ENCODE measurements at regions not wholly inside any gene's neighbourhood (a gene's known extent, or its start where the extent isn't known, plus 50 kb on each side); places are given as distances from the start of the nearest gene placed in this dataset.

DNA sequence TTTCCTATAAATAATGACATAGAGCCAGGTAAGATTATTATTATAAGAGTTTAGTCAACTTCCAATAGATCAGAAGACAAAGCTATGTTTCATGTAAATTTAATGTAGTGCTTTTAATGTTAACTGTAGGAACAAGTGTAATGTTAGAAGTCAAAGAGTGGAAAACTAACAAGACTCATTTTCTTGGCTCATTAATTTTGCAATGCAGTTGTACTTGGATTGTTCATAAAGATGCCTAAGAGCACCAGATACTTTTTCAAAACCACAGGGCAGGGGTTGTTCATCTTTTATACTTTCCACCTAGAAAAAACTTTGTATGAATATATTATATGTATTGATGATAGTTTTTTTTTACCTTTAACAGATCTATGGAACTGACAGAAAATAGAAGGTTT is 1705.3 kb upstream of the CDH9 start:
- H3K9me3 Mint-ChIP-seq, result peaks cover 9% of the 10 kb centered on the region
- no peaks in the 10 kb centered on the region for H3K36me3 Mint-ChIP-seq
- DNase-seq, result no peak
- no peaks in the 10 kb centered on the region for H3K4me1 Mint-ChIP-seq
- no peak overlapping the region for H3K4me3 Mint-ChIP-seq
- H3K27ac Mint-ChIP-seq, result no peak overlapping the region
- H3K27me3 Mint-ChIP-seq, result no peaks in the 10 kb centered on the region
- POLR2A ChIA-PET, result no interaction called here
- no peak for ATAC-seq (ENCODE audit: low read depth)

- ATAC-seq (ENCODE audit: low read depth) (no peak), DNase-seq (no peak)
- H3K27ac Mint-ChIP-seq, result no peak overlapping the region
- H3K27me3 Mint-ChIP-seq, result no peaks in the 10 kb centered on the region
- H3K36me3 Mint-ChIP-seq, result no peaks in the 10 kb centered on the region
- no peaks in the 10 kb centered on the region for H3K4me1 Mint-ChIP-seq
- POLR2A ChIA-PET, result no interaction called here
- peaks cover 9% of the 10 kb centered on the region for H3K9me3 Mint-ChIP-seq
- no peak overlapping the region for H3K4me3 Mint-ChIP-seq
Observed at GRCh38 chr5:28743025-28743715, 1704.8 kb upstream of the CDH9 start.

DNA sequence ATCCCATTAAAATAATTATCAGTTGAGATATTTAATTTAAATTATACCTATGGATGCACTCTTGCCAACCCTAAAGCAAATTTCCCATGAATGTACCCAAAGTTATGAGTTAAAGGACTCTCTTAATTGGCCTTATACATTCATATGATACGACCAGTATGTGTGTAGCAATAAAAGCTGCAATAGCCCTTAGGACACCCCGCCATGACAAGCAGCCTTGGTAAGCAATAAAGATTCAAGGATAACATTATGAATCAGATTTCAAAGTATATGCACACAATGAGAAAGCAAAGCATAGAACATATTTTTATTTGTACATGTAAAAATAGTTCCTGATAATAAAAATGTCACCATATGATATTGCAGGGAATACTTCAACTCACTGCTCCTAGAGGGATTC is 1699.3 kb upstream of the CDH9 start:
- H3K27ac Mint-ChIP-seq, result no peak overlapping the region
- no peak overlapping the region for H3K4me3 Mint-ChIP-seq
- H3K4me1 Mint-ChIP-seq, result no peaks in the 10 kb centered on the region
- DNase-seq (no peak), ATAC-seq (ENCODE audit: low read depth) (no peak)
- no peaks in the 10 kb centered on the region for H3K36me3 Mint-ChIP-seq
- peaks cover 8% of the 10 kb centered on the region for H3K9me3 Mint-ChIP-seq
- POLR2A ChIA-PET, result no interaction called here
- H3K27me3 Mint-ChIP-seq, result no peaks in the 10 kb centered on the region

DNA sequence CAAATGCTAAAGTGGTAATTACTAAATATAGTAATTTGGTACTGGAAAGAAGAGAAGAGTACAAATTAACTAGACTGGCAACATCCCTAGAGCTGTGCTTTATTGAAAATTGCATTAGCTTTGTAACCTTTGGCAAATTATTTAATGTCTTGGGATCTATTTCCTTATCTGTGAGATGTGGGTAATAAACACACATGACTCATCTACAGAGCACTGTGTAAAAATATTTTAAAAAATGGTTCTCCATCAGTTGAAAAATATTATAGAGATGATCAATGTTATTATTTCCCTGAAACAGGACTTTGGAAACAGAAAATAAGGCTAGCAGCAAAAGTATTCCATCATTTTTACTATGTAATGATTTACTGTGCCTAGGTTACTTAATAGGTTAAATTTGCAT is 1698.8 kb upstream of the CDH9 start:
- no peak for ATAC-seq (ENCODE audit: low read depth)
- H3K27me3 Mint-ChIP-seq, result no peaks in the 10 kb centered on the region
- no peaks in the 10 kb centered on the region for H3K36me3 Mint-ChIP-seq
- POLR2A ChIA-PET, result no interaction called here
- no peaks in the 10 kb centered on the region for H3K4me1 Mint-ChIP-seq
- H3K27ac Mint-ChIP-seq, result no peak overlapping the region
- H3K9me3 Mint-ChIP-seq, result peaks cover 8% of the 10 kb centered on the region
- no peak overlapping the region for H3K4me3 Mint-ChIP-seq
- DNase-seq, result no peak

DNA sequence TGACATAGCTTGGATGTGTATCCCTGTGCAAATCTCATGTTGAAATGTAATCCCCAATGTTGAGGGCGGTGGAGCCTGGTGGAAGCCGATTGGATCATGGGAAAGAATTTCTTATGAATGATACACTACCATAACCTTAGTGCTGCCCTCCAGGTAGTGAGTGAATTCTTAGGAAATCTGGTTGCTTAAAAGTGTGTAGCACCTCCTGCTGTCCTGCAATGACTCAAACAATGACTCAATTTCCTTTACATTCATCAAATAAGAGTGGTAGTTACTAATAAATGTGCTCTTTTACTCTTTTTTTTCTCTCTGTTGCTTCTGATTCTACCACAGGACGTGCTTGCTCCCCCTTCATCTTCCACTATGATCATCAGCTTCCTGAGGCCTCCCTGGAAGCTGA is 1696.0 kb upstream of the CDH9 start:
- no peak overlapping the region for H3K27ac Mint-ChIP-seq
- H3K4me1 Mint-ChIP-seq, result no peaks in the 10 kb centered on the region
- H3K27me3 Mint-ChIP-seq, result no peaks in the 10 kb centered on the region
- no peaks in the 10 kb centered on the region for H3K36me3 Mint-ChIP-seq
- H3K9me3 Mint-ChIP-seq, result peaks cover 4% of the 10 kb centered on the region
- H3K4me3 Mint-ChIP-seq, result no peak overlapping the region
- POLR2A ChIA-PET, result no interaction called here
- DNase-seq (no peak), ATAC-seq (ENCODE audit: low read depth) (no peak)

GRCh38 chr5:28729067-28729466 is 1690.7 kb upstream of the CDH9 start:
- no peak for ATAC-seq (ENCODE audit: low read depth)
- POLR2A ChIA-PET, result no interaction called here

DNA sequence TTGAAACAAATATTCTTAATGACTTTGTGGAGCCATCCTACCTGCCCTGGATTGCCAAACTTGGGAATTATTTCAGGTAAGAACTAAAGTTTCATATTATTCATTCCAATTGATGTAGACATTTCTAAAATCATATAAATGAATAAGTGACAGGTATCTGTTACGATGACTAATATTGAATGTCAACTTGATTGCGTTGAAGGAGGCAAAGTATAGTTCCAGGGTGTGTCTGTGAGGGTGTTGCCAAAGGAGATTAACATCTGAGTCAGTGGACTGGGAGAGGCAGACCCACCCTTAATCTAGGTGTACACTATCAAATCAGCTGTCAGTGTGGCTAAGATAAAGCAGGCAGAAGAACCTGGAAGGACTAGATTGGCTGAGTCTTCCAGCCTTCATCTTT is 1688.4 kb upstream of the CDH9 start:
- Mint-ChIP-seq H3K36me3 (no peaks in the 10 kb centered on the region), H3K27me3 (no peaks in the 10 kb centered on the region), H3K4me3 (no peak overlapping the region), H3K9me3 (peaks cover 4% of the 10 kb centered on the region), H3K27ac (no peak overlapping the region), H3K4me1 (no peaks in the 10 kb centered on the region)
- ATAC-seq (ENCODE audit: low read depth) (no peak), DNase-seq (no peak)
- POLR2A ChIA-PET, result no interaction called here

More at GRCh38 chr5:28729067-28729466, 1690.7 kb upstream of the CDH9 start:
- Mint-ChIP-seq H3K27me3 (no peaks in the 10 kb centered on the region), H3K27ac (no peak overlapping the region), H3K36me3 (no peaks in the 10 kb centered on the region), H3K4me3 (no peak overlapping the region), H3K9me3 (peaks cover 5% of the 10 kb centered on the region), H3K4me1 (no peaks in the 10 kb centered on the region)
- no peak for DNase-seq

- Mint-ChIP-seq H3K36me3 (no peaks in the 10 kb centered on the region), H3K9me3 (peaks cover 4% of the 10 kb centered on the region), H3K4me3 (no peak overlapping the region), H3K27me3 (no peaks in the 10 kb centered on the region), H3K27ac (no peak overlapping the region), H3K4me1 (no peaks in the 10 kb centered on the region)
- POLR2A ChIA-PET, result no interaction called here
- no peak for DNase-seq
- ATAC-seq (ENCODE audit: low read depth), result no peak
Observed at GRCh38 chr5:28725001-28725400, 1686.6 kb upstream of the CDH9 start.

GRCh38 chr5:28714907-28715698 is 1676.7 kb upstream of the CDH9 start:
- H3K9me3 Mint-ChIP-seq, result peaks cover 3% of the 10 kb centered on the region
- no peaks in the 10 kb centered on the region for H3K27me3 Mint-ChIP-seq
- no peak overlapping the region for H3K27ac Mint-ChIP-seq
- no peaks in the 10 kb centered on the region for H3K4me1 Mint-ChIP-seq
- no peaks in the 10 kb centered on the region for H3K36me3 Mint-ChIP-seq
- POLR2A ChIA-PET, result no interaction called here
- no peak for DNase-seq
- no peak overlapping the region for H3K4me3 Mint-ChIP-seq
- ATAC-seq (ENCODE audit: low read depth), result no peak

GRCh38 chr5:28710360-28710759 is 1672.0 kb upstream of the CDH9 start:
- ATAC-seq (ENCODE audit: low read depth) (no peak), DNase-seq (no peak)
- no peaks in the 10 kb centered on the region for H3K27me3 Mint-ChIP-seq
- no peak overlapping the region for H3K27ac Mint-ChIP-seq
- no peak overlapping the region for H3K4me3 Mint-ChIP-seq
- POLR2A ChIA-PET, result no interaction called here
- H3K9me3 Mint-ChIP-seq, result peaks cover 3% of the 10 kb centered on the region
- no peaks in the 10 kb centered on the region for H3K4me1 Mint-ChIP-seq
- no peaks in the 10 kb centered on the region for H3K36me3 Mint-ChIP-seq

DNA sequence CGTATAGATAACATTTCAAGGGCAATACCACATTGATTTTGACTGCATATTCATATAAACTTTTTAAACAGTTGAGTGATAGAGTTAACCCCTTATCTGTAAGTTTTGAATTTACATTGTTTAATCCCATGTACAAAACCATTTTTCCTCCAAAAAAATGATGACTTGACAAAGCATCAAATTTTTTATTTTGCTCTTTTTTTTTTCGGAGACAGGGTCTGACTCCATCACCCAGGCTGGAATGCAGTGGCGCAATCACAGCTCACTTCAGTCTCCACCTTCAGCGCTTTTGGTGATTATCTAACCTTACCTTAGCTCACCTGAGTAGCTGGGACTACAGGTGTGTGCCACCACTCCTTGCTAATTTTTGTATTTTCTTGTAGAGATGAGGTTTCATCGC is 1670.1 kb upstream of the CDH9 start:
- ATAC-seq (ENCODE audit: low read depth), result no peak
- POLR2A ChIA-PET, result no interaction called here
- Mint-ChIP-seq H3K27ac (no peak overlapping the region), H3K27me3 (no peaks in the 10 kb centered on the region), H3K4me1 (no peaks in the 10 kb centered on the region), H3K4me3 (no peak overlapping the region), H3K36me3 (no peaks in the 10 kb centered on the region), H3K9me3 (peaks cover 3% of the 10 kb centered on the region)
- DNase-seq, result no peak

DNA sequence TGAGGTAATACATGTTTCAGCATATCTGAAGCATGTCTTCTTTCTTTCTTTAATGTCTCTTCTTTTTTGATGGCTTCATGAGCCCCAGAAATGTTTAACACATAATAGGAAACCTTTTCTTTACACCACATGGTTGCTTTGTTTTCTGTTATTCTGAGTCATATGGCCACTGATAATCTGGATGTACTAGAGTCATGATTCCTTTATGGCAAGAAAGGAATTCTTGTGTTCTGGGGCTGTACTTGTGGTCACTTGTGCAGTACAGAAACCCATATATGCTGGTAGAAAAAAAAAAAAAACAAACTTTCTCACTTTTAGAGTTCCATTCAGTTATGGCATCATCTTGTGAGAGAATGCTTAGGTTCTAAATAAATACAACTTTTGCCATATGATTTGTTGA is 1669.3 kb upstream of the CDH9 start:
- POLR2A ChIA-PET, result no interaction called here
- ATAC-seq (ENCODE audit: low read depth) (no peak), DNase-seq (no peak)
- Mint-ChIP-seq H3K27ac (no peak overlapping the region), H3K27me3 (no peaks in the 10 kb centered on the region), H3K4me1 (no peaks in the 10 kb centered on the region), H3K36me3 (no peaks in the 10 kb centered on the region), H3K4me3 (no peak overlapping the region), H3K9me3 (peaks cover 3% of the 10 kb centered on the region)

GRCh38 chr5:28703651-28704260 is 1665.4 kb upstream of the CDH9 start:
- POLR2A ChIA-PET, result no interaction called here
- Mint-ChIP-seq H3K9me3 (peaks cover 2% of the 10 kb centered on the region), H3K27ac (no peak overlapping the region), H3K4me1 (no peaks in the 10 kb centered on the region), H3K36me3 (no peaks in the 10 kb centered on the region), H3K27me3 (no peaks in the 10 kb centered on the region), H3K4me3 (no peak overlapping the region)
- DNase-seq (no peak), ATAC-seq (ENCODE audit: low read depth) (no peak)

DNA sequence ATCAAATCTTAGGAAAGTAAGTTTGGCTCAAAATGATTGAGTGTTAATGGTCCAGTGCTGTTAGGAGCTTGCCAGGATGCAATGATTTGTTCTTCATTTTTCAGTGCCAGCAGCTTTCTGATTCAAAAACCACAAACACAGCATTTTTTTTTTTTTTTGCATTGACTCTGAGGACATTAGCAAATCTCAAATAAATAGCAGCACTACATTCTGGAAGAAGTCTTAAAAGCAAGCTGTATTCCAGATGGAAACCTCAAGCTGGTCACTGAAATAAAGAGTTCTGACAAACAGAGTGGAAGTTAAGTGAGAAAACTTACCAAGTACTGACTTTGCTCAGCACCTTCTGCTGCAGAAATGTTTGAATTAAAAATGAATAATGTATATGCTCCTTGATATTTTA is 1653.1 kb upstream of the CDH9 start:
- H3K27me3 Mint-ChIP-seq, result no peaks in the 10 kb centered on the region
- no peak overlapping the region for H3K27ac Mint-ChIP-seq
- POLR2A ChIA-PET, result no interaction called here
- ATAC-seq (ENCODE audit: low read depth), result no peak
- peaks cover 1% of the 10 kb centered on the region for H3K9me3 Mint-ChIP-seq
- H3K36me3 Mint-ChIP-seq, result no peaks in the 10 kb centered on the region
- no peak overlapping the region for H3K4me3 Mint-ChIP-seq
- DNase-seq, result no peak
- H3K4me1 Mint-ChIP-seq, result no peaks in the 10 kb centered on the region

Data from activated naive CD8-positive, alpha-beta T cell treated with anti-CD3 and anti-CD28 coated beads, Interleukin-2, amount 10 ng/mL, durations not matched to agents 7 days and 5 days (primary cell).